Loucy (cell line): ENCODE measurements at regions not wholly inside any gene's neighbourhood (a gene's known extent, or its start where the extent isn't known, plus 50 kb on each side); places are given as distances from the start of the nearest gene placed in this dataset.

Experiments
- CTCF ChIP-seq: fragments of 200-600 bp; sonication (generic); conservative IDR thresholded peaks from 2 replicates; pipeline ENCODE4 v1.5.1; 2014; ENCODE audit warnings: mild to moderate bottlenecking, antibody characterized with exemption, low read length
- EZH2phosphoT487 ChIP-seq: fragments of 200-600 bp; IDR thresholded peaks from 2 replicates; pipeline ENCODE4 v1.6.1; 2018; ENCODE audit warnings: antibody characterized with exemption, mild to moderate bottlenecking, moderate library complexity, borderline replicate concordance

GRCh38 chr11:116257883-116258282 is 514.9 kb downstream of the BUD13 start:
- no peak for TF ChIP-seq CTCF
- TF ChIP-seq EZH2phosphoT487, result no peak
